Kidney epithelial cell (primary cell): ENCODE measurements at regions not wholly inside any gene's neighbourhood (a gene's known extent, or its start where the extent isn't known, plus 50 kb on each side); places are given as distances from the start of the nearest gene placed in this dataset.

ENCODE experiments used
- DNase-seq: peaks from one replicate; pipeline ENCODE4 v3.0.0-alpha.2; 2010; ENCODE audit warnings: low read depth
- H3K27me3 ChIP-seq: 2 replicates; pipeline ENCODE4 v1.6.0; 2011; ENCODE audit warnings: low read length; ENCODE audit not compliant: control insufficient read depth, insufficient read depth
- H3K36me3 ChIP-seq: 2 replicates; pipeline ENCODE4 v1.5.1; 2011; ENCODE audit warnings: low read length; ENCODE audit not compliant: control insufficient read depth, insufficient read depth
- H3K4me3 ChIP-seq: 2 replicates; pipeline ENCODE4 v1.5.1; 2011; ENCODE audit warnings: low read depth, mild to moderate bottlenecking, control low read depth, low read length
- TF ChIP-seq, protein P1 (sequence below): IDR thresholded peaks from 2 replicates; pipeline ENCODE4 v1.5.1; 2011; ENCODE audit warnings: mild to moderate bottlenecking, moderate library complexity, low read length, control low read depth, inconsistent platforms; ENCODE audit not compliant: insufficient read depth, poor library complexity, severe bottlenecking

- TF ChIP-seq, protein P1, sequence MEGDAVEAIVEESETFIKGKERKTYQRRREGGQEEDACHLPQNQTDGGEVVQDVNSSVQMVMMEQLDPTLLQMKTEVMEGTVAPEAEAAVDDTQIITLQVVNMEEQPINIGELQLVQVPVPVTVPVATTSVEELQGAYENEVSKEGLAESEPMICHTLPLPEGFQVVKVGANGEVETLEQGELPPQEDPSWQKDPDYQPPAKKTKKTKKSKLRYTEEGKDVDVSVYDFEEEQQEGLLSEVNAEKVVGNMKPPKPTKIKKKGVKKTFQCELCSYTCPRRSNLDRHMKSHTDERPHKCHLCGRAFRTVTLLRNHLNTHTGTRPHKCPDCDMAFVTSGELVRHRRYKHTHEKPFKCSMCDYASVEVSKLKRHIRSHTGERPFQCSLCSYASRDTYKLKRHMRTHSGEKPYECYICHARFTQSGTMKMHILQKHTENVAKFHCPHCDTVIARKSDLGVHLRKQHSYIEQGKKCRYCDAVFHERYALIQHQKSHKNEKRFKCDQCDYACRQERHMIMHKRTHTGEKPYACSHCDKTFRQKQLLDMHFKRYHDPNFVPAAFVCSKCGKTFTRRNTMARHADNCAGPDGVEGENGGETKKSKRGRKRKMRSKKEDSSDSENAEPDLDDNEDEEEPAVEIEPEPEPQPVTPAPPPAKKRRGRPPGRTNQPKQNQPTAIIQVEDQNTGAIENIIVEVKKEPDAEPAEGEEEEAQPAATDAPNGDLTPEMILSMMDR = no peak
- no peak for DNase-seq
- Histone ChIP-seq H3K4me3 (no peak overlapping the region), H3K36me3 (no peaks in the 10 kb centered on the region), H3K27me3 (no peaks in the 10 kb centered on the region)
Measured at GRCh38 chr19:29324717-29325116, 111.8 kb upstream of the UQCRFS1 start.

GRCh38 chr19:29325241-29325975 lies 112.5 kb upstream of the UQCRFS1 start:
- no peak overlapping the region for H3K4me3 ChIP-seq
- no peak for DNase-seq
- TF ChIP-seq, protein P1 = no peak
- no peaks in the 10 kb centered on the region for H3K27me3 ChIP-seq
- no peaks in the 10 kb centered on the region for H3K36me3 ChIP-seq

DNA sequence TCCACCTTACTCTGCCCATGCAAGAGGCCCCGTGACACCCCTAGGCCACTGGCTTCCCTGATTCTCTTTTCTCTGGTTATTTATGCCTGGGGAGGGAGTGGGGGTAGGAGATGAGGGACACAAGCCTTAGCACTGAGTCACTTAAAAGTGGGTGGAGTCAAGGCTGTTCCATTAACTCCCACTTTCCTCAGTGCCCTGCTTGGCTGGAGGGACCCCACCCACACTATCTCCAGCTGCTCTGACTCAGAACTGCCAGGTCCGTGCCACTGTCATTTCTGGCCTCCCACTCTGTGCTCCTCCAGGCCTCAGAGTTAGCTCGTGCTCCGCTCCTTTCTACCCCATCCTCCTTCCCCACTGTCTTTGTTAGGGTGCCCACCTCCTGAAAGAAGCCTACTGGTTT lies 113.4 kb upstream of the UQCRFS1 start:
- H3K36me3 ChIP-seq = no peaks in the 10 kb centered on the region
- no peaks in the 10 kb centered on the region for H3K27me3 ChIP-seq
- TF ChIP-seq, protein P1 = no peak
- H3K4me3 ChIP-seq = no peak overlapping the region
- DNase-seq = no peak

GRCh38 chr19:29326849-29327840 lies 114.2 kb upstream of the UQCRFS1 start:
- TF ChIP-seq, protein P1 = no peak
- Histone ChIP-seq H3K4me3 (no peak overlapping the region), H3K36me3 (no peaks in the 10 kb centered on the region), H3K27me3 (no peaks in the 10 kb centered on the region)
- DNase-seq = no peak

DNA sequence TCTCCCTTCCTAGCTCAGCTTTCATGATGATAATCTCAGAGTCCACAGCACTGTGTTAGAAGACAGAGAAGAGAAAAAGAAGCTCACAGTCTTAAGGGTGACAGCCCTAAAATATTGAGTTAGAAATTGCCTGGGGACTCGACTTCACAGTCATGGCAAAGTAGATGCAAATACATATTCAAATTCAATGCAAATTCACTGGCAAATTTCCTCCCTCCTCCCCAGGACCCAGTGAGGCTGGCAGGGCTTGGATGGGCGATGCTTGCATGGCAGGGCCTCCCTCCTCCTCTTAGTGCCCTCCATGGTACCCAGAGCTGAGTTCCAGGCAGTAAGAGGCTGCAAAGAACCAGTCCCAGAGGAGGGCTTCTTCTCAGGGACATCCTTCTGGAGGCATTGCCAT lies 115.6 kb upstream of the UQCRFS1 start:
- TF ChIP-seq, protein P1 = no peak
- no peak for DNase-seq
- Histone ChIP-seq H3K27me3 (no peaks in the 10 kb centered on the region), H3K4me3 (no peak overlapping the region), H3K36me3 (no peaks in the 10 kb centered on the region)
